ENCODE measurements at regions not wholly inside any gene's neighbourhood (a gene's known extent, or its start where the extent isn't known, plus 50 kb on each side); places are given as distances from the start of the nearest gene placed in this dataset.
"Not testable (repeated sequence)": the region's sequence is repeated elsewhere in the genome, so short reads cannot be mapped to it uniquely, and the experiment has no call there.

DNA sequence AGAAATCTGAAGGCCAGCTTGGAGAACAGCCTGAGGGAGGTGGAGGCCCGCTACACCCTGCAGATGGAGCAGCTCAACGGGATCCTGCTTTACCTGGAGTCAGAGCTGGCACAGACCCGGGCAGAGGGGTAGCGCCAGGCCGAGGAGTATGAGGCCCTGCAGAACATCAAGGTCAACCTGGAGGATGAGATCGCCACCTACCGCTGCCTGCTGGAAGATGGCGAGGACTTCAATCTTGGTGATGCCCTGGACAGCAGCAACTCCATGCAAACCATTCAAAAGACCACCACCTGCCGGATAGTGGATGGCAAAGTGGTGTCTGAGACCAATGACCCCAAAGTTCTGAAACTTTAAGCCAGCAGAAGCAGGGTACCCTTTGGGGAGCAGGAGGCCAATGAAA lies 318.4 kb downstream of the ZFHX3 start:
- DNase-seq = not testable (repeated sequence)

- no peak for DNase-seq
These were observed 319.4 kb downstream of the ZFHX3 start for GRCh38 chr16:72728516-72728915.

- DNase-seq = no peak
These were observed 320.4 kb downstream of the ZFHX3 start for GRCh38 chr16:72727565-72727964.

GRCh38 chr16:72725643-72726042 lies 322.3 kb downstream of the ZFHX3 start:
- no peak for DNase-seq

DNA sequence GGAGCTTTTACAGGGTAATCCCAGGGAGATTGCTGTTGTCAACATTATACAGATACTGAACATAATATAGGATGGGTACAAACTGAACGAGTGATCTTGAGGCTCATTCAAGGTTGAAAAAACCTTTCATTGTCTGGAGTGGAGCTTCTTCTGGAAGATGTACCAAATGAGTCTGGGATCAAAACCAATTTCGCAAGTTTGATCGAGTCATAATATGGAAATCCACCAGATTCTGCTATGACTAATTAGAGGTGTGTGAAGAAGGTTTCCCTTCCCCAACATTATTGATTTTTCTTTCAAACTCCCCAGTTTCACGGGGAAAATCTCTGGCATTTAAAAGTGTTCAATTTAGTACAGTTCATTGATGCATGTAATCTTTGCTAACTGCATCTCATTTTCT lies 324.1 kb downstream of the ZFHX3 start:
- no peak for DNase-seq

- peak; percentile 90 to 95 for DNase-seq
These were observed 325.4 kb downstream of the ZFHX3 start for GRCh38 chr16:72722552-72722951.

- peak; percentile 19 to 59 for DNase-seq
These were observed 325.9 kb downstream of the ZFHX3 start for GRCh38 chr16:72721981-72722380.

GRCh38 chr16:72715267-72715666 lies 332.7 kb downstream of the ZFHX3 start:
- no peak for DNase-seq

DNA sequence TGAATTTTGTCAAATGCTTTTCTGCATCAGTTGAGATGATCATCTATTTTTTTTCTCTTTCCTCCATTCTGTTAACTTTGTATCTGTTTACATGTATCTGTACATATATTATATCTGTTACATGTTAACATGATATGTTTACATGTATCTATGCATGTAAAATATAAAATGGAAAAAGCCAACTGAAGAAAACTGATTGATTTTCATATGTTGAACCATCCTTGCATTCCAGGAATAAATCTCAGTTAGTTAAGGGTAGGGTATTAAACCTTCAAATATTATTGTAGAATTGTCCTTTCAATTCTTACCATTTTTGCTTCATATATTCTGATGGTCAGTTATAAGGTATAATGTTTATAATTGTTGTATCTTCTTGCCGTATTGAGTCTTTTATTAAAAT lies 336.1 kb downstream of the ZFHX3 start:
- no peak for DNase-seq

DNA sequence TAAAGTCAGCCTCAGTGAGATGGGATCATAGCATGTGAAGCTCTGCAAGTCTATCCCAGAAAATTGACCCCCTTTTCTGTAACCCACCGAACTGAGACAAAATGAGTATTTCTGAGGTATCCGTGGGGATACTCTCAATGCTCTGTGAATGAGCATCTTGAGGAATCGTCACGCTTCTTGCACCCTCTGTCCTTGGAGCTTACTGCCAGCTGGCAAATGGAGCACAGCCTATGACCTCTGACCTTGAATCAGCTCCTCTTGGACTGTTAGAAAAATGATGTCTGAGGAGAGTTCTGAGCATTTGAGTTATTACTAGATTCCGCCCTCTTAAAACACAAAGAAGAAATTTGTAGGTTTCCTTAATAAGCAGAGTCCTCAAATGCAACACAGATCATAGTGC lies 342.1 kb downstream of the ZFHX3 start:
- no peak for DNase-seq

GRCh38 chr16:72704746-72705372 lies 343.1 kb downstream of the ZFHX3 start:
- DNase-seq = no peak

GRCh38 chr16:72689851-72690250 lies 358.1 kb downstream of the ZFHX3 start:
- DNase-seq = no peak

- DNase-seq = no peak
These were observed 367.2 kb downstream of the ZFHX3 start for GRCh38 chr16:72680732-72681131.

DNA sequence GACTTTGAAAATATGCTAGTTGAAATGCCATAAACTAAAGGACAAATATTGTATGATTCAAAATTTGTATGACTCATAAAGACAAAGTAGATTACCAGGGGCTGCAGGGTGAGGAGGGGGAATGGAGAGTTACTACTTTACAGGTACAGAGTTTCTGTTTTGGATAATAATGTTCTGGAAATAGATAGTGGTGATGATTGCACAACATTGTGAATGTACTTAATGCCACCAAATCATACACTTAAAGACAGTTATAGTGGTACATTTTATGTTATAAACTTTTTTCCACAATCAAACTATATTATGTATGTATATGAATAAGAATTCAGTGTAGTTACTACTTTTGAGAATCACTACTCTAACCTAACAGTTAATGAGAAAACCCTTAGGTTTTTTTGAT lies 368.1 kb downstream of the ZFHX3 start:
- no peak for DNase-seq

- no peak for DNase-seq
These were observed 370.1 kb downstream of the ZFHX3 start for GRCh38 chr16:72677662-72678447.

- DNase-seq = no peak
These were observed 374.8 kb downstream of the ZFHX3 start for GRCh38 chr16:72673118-72673517.

DNA sequence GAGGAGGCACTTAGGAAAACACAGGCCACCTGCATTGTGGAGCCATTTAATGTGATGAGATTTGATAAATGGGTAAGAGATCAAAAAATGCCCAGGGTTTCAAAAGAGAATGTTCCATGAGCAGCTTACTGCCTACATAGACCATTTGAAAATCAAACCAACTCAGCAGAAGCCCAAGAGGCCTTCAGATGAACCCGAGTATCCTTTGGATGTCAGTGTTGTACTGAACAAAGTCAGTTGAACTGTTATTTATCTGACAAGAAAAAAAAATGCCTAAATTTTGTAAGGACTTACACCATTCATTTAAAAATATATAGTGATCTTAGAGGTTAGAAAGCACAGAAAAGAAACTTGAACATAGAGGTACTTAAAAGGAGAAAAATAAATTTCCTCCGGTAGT lies 381.7 kb downstream of the ZFHX3 start:
- peak in 1 of 2 experiments; percentile 5 for DNase-seq

DNA sequence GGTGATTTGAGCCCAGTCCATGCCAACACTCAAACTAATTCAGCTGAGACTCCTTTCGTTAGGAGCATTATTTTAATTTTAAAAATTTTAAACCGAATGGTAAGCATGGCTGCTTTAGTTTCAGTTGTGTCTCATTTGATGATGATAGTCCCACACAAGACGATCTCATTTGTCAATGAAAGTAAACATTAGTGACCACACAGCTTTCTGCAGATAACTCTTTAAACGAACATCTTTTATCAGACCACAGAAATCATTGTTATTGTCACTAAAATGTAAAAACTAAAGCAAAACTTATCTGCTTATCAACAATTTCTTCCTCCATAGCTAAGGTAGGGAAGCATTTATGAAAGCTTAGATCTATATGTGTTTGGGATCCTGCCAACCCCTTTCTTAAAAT lies 382.2 kb downstream of the ZFHX3 start:
- peak in 1 of 2 experiments; percentile 7 for DNase-seq

- DNase-seq = peak; percentile 95 to 97
These were observed 383.2 kb downstream of the ZFHX3 start for GRCh38 chr16:72664509-72665408.

GRCh38 chr16:72664056-72664508 lies 383.8 kb downstream of the ZFHX3 start:
- no peak for DNase-seq

GRCh38 chr16:72658888-72659717 lies 388.8 kb downstream of the ZFHX3 start:
- DNase-seq = no peak

- no peak for DNase-seq
These were observed 390.1 kb downstream of the ZFHX3 start for GRCh38 chr16:72657791-72658190.

- DNase-seq = no peak
These were observed 390.8 kb downstream of the ZFHX3 start for GRCh38 chr16:72657164-72657563.

Data from NCI-H2081 (cell line).